Activated CD8-positive, alpha-beta T cell treated with anti-CD3 and anti-CD28 coated beads for 36 hours (primary cell): ENCODE measurements at regions not wholly inside any gene's neighbourhood (a gene's known extent, or its start where the extent isn't known, plus 50 kb on each side); places are given as distances from the start of the nearest gene placed in this dataset.

Source experiments
- ATAC-seq: fragments of 200-7000 bp; cut with Tn5 transposase; one replicate; pipeline ENCODE4 v1.10.0; 2021; ENCODE audit warnings: mild to moderate bottlenecking, moderate library complexity
- CTCF ChIA-PET: fragments of 350-600 bp; sonication (Branson Sonifier 250); formaldehyde crosslinking; loops from one replicate; lab custom pipeline; 2021; ENCODE audit warnings: antibody characterized with exemption; lab: Charles Lee
- POLR2A ChIA-PET: fragments of 350-600 bp; sonication (Branson Sonifier 250); formaldehyde crosslinking; loops from one replicate; lab custom pipeline; 2021; ENCODE audit warnings: antibody characterized with exemption; lab: Charles Lee
- DNase-seq: peaks from one replicate; pipeline ENCODE4 v3.0.0-alpha.2; 2020
- H3K27ac Mint-ChIP-seq: one replicate; pipeline ENCODE4 v1.8.0; 2021; ENCODE audit warnings: mild to moderate bottlenecking, mixed read lengths
- H3K27me3 Mint-ChIP-seq: one replicate; pipeline ENCODE4 v1.8.0; 2021; ENCODE audit warnings: mixed read lengths
- H3K36me3 Mint-ChIP-seq: one replicate; pipeline ENCODE4 v1.8.0; 2021; ENCODE audit warnings: low read depth, mixed read lengths
- H3K4me1 Mint-ChIP-seq: one replicate; pipeline ENCODE4 v1.8.0; 2021; ENCODE audit warnings: low read depth, mixed read lengths
- H3K4me3 Mint-ChIP-seq: one replicate; pipeline ENCODE4 v1.8.0; 2021; ENCODE audit warnings: mild to moderate bottlenecking, moderate library complexity, mixed read lengths
- H3K9me3 Mint-ChIP-seq: one replicate; pipeline ENCODE4 v1.8.0; 2021; ENCODE audit warnings: mixed read lengths
- CTCF ChIP-seq: fragments of 200-600 bp; IDR thresholded peaks from one replicate; pipeline ENCODE4 v1.8.0; 2022; ENCODE audit warnings: antibody characterized with exemption, mild to moderate bottlenecking
- intact Hi-C: fragments of 100-400 bp; cut with micrococcal nuclease; formaldehyde crosslinking; loops from one replicate; pipeline ENCODE4 v1.10.0; 2022

- intact Hi-C loops, result no loop called here
- CTCF ChIA-PET, result no interaction called here
- DNase-seq (no peak), ATAC-seq (no peak)
- no peaks in the 10 kb centered on the region for H3K27me3 Mint-ChIP-seq
- POLR2A ChIA-PET, result no interaction called here
- no peaks in the 10 kb centered on the region for H3K36me3 Mint-ChIP-seq
- no peaks in the 10 kb centered on the region for H3K4me1 Mint-ChIP-seq
- TF ChIP-seq CTCF, result no peak
- H3K9me3 Mint-ChIP-seq, result peaks cover 3% of the 10 kb centered on the region
- H3K27ac Mint-ChIP-seq, result no peak overlapping the region
- H3K4me3 Mint-ChIP-seq, result no peak overlapping the region
Observed at GRCh38 chr4:110907801-110908313, 285.0 kb upstream of the PITX2 start.

- ChIA-PET POLR2A (no interaction called here), CTCF (no interaction called here)
- intact Hi-C loops, result no loop called here
- no peak for TF ChIP-seq CTCF
- Mint-ChIP-seq H3K36me3 (no peaks in the 10 kb centered on the region), H3K9me3 (peaks cover 1% of the 10 kb centered on the region), H3K4me1 (no peaks in the 10 kb centered on the region), H3K27ac (no peak overlapping the region), H3K27me3 (no peaks in the 10 kb centered on the region), H3K4me3 (no peak overlapping the region)
- DNase-seq (no peak), ATAC-seq (no peak)
Observed at GRCh38 chr4:110914791-110915190, 291.9 kb upstream of the PITX2 start.

- Mint-ChIP-seq H3K36me3 (no peaks in the 10 kb centered on the region), H3K4me3 (no peak overlapping the region), H3K9me3 (no peaks in the 10 kb centered on the region), H3K27ac (no peak overlapping the region), H3K4me1 (no peaks in the 10 kb centered on the region), H3K27me3 (no peaks in the 10 kb centered on the region)
- intact Hi-C loops, result no loop called here
- POLR2A ChIA-PET, result no interaction called here
- ATAC-seq (no peak), DNase-seq (no peak)
- CTCF ChIA-PET, result no interaction called here
- TF ChIP-seq CTCF, result no peak
Observed at GRCh38 chr4:110915301-110915700, 292.4 kb upstream of the PITX2 start.

- H3K27me3 Mint-ChIP-seq, result no peaks in the 10 kb centered on the region
- POLR2A ChIA-PET, result interaction anchor here (0.5 kb wide), 1 partner anchor 108 kb away, joined by 3 read pairs; no protein-coding TSS in a partner anchor
- intact Hi-C loops, result no loop called here
Observed at GRCh38 chr4:110916505-110916904, 293.6 kb upstream of the PITX2 start.

GRCh38 chr4:110917835-110918234 lies 295.0 kb upstream of the PITX2 start:
- no peak overlapping the region for H3K4me3 Mint-ChIP-seq
- no peaks in the 10 kb centered on the region for H3K36me3 Mint-ChIP-seq
- DNase-seq (no peak), ATAC-seq (no peak)
- no peaks in the 10 kb centered on the region for H3K27me3 Mint-ChIP-seq
- no peaks in the 10 kb centered on the region for H3K9me3 Mint-ChIP-seq
- no peak for TF ChIP-seq CTCF
- ChIA-PET POLR2A (no interaction called here), CTCF (no interaction called here)
- intact Hi-C loops, result no loop called here
- H3K4me1 Mint-ChIP-seq, result no peaks in the 10 kb centered on the region
- no peak overlapping the region for H3K27ac Mint-ChIP-seq

More at GRCh38 chr4:110916505-110916904, 293.6 kb upstream of the PITX2 start:
- Mint-ChIP-seq H3K4me3 (no peak overlapping the region), H3K4me1 (no peaks in the 10 kb centered on the region), H3K9me3 (no peaks in the 10 kb centered on the region), H3K36me3 (no peaks in the 10 kb centered on the region), H3K27ac (no peak overlapping the region)
- DNase-seq (no peak), ATAC-seq (no peak)
- CTCF ChIA-PET, result no interaction called here
- TF ChIP-seq CTCF, result no peak
